Esophagus muscularis mucosa (tissue), 4 donors: ENCODE measurements at regions not wholly inside any gene's neighbourhood (a gene's known extent, or its start where the extent isn't known, plus 50 kb on each side); places are given as distances from the start of the nearest gene placed in this dataset.

Source experiments
- CTCF ChIP-seq, 3 experiments: fragments of 200-600 bp in 2 of 3; fragments of 450-650 bp in 1 of 3; sonication (generic) in 2 of 3; IDR thresholded peaks; one replicate each; pipeline ENCODE4 v1.5.1; 2017 to 2019; ENCODE audit warnings: antibody characterized with exemption in 3 of 3, mild to moderate bottlenecking in 2 of 3, moderate library complexity in 1 of 3
- EP300 ChIP-seq: sonication (generic); formaldehyde crosslinking; IDR thresholded peaks from one replicate; pipeline ENCODE4 v1.6.1; 2017; ENCODE audit warnings: antibody characterized with exemption
- POLR2AphosphoS5 ChIP-seq, 2 donors: sonication (generic); formaldehyde crosslinking; IDR thresholded peaks; one replicate each; pipeline ENCODE4 v1.6.1; 2017; ENCODE audit warnings: antibody characterized with exemption in 2 of 2

- TF ChIP-seq CTCF (IDR thresholded peaks at IDR 0.05) (no peak), EP300 (no peak), POLR2AphosphoS5 (IDR thresholded peaks at IDR 0.05) (no peak)
Observed at GRCh38 chr2:121868652-121869051, 113.2 kb downstream of the TSN start.
